Uterus (tissue), 2 donors: ENCODE measurements at regions not wholly inside any gene's neighbourhood (a gene's known extent, or its start where the extent isn't known, plus 50 kb on each side); places are given as distances from the start of the nearest gene placed in this dataset.

Experiments used
- POLR2A ChIP-seq, 2 donors: fragments of 450-650 bp; IDR thresholded peaks; one replicate each; pipeline ENCODE4 v1.6.1; 2016; ENCODE audit warnings: antibody characterized with exemption in 2 of 2, mild to moderate bottlenecking in 1 of 2, moderate library complexity in 1 of 2
- TF ChIP-seq, protein P1 (sequence below), 4 experiments: fragments of 200-600 bp in 2 of 4; fragments of 450-650 bp in 2 of 4; sonication (generic) in 2 of 4; IDR thresholded peaks; one replicate each; pipeline ENCODE4 v1.5.1; 2016 to 2019; ENCODE audit warnings: antibody characterized with exemption in 4 of 4, mild to moderate bottlenecking in 2 of 4, moderate library complexity in 1 of 4

DNA sequence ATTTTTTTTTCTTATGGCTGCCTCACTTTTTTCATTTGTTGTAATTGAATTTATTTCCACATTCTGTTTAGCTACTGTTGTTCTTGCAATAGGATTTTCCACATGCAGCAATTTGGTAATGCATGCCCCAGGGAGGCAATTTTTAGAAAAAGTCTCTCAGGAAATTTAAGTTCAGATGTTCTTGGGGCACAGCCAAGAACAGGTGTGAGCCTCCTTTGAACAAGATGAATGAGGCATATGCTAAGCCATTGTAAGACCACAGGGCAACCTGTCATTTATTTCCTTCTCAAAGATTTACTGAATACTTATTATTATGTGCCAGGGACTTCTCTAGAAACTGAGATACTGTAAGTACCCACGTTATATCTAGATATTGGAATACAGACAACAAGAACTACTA is 549.5 kb downstream of the DIPK2A start:
- TF ChIP-seq, protein P1, sequence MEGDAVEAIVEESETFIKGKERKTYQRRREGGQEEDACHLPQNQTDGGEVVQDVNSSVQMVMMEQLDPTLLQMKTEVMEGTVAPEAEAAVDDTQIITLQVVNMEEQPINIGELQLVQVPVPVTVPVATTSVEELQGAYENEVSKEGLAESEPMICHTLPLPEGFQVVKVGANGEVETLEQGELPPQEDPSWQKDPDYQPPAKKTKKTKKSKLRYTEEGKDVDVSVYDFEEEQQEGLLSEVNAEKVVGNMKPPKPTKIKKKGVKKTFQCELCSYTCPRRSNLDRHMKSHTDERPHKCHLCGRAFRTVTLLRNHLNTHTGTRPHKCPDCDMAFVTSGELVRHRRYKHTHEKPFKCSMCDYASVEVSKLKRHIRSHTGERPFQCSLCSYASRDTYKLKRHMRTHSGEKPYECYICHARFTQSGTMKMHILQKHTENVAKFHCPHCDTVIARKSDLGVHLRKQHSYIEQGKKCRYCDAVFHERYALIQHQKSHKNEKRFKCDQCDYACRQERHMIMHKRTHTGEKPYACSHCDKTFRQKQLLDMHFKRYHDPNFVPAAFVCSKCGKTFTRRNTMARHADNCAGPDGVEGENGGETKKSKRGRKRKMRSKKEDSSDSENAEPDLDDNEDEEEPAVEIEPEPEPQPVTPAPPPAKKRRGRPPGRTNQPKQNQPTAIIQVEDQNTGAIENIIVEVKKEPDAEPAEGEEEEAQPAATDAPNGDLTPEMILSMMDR (IDR thresholded peaks at IDR 0.05) = no peak
- no peak for TF ChIP-seq POLR2A (IDR thresholded peaks at IDR 0.05)
